HG03520 (cell line): ENCODE measurements at regions not wholly inside any gene's neighbourhood (a gene's known extent, or its start where the extent isn't known, plus 50 kb on each side); places are given as distances from the start of the nearest gene placed in this dataset.
"Not testable (repeated sequence)": the region's sequence is repeated elsewhere in the genome, so short reads cannot be mapped to it uniquely, and the experiment has no call there.

Source experiments
- ATAC-seq: cut with Tn5 transposase; IDR thresholded peaks from one replicate; pipeline ENCODE4 v1.9.1; 2021; ENCODE audit warnings: mild to moderate bottlenecking, moderate library complexity; ENCODE audit not compliant: unreplicated experiment

DNA sequence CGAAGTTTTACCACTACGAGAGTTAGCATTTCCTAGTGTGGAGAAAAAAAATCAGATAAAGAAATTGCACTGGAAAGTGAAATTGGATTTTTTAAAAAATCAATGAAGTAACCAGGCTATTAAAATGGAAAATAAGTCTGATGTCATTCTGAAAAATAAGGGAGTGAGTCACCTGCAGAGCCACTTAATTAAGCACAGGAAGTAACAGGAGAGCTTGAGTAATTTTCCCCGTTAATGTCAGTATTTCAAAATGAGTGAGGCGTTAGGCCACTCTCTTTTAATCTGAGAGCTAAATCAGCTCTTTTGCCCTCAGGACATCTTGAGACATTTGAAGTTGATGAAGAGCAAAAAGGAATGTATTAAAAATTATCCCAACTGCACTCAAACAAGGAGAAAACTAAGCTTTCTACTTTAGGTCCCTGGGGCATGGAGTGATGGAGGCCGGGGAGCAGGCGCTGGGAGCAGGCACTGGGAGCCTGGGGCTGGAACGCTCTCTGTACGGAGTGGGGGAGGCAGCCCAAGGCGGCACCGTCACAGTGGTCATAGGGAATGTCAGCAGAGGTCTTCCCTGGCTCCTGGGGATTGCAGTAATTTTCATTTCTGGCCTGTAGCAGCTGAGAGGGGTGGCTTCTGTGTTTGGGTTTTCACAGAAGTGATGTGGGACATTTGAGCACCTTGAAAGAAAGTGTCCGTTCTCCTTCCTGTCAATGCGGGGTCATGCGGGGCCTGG, 194.6 kb downstream of the BCL2L11 start:
- not testable (repeated sequence) for ATAC-seq

DNA sequence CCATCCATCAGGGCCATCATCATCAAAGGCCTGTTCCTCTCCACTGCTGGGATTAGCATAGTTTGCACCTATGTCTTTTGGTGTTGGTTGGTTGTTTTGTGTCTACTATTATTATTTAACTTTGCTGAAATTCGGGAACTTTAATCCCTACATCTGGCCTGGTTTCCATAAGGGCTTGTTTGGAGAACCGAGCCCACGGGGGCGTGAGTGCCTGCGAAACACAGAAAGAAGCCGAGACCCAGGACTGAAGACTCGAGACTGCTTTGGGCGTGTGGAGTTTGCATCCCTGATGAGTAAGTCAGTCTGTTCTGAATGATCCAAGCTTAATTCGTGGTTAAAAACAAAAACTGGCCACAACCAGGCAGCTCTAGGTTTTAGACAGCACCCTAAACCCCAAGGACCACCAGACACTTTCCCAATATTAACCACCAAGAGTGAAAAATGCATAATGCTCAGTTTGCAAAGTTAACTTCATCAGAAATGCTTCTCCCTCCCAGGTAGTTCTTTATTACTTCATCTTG, 195.6 kb downstream of the BCL2L11 start:
- not testable (repeated sequence) for ATAC-seq

DNA sequence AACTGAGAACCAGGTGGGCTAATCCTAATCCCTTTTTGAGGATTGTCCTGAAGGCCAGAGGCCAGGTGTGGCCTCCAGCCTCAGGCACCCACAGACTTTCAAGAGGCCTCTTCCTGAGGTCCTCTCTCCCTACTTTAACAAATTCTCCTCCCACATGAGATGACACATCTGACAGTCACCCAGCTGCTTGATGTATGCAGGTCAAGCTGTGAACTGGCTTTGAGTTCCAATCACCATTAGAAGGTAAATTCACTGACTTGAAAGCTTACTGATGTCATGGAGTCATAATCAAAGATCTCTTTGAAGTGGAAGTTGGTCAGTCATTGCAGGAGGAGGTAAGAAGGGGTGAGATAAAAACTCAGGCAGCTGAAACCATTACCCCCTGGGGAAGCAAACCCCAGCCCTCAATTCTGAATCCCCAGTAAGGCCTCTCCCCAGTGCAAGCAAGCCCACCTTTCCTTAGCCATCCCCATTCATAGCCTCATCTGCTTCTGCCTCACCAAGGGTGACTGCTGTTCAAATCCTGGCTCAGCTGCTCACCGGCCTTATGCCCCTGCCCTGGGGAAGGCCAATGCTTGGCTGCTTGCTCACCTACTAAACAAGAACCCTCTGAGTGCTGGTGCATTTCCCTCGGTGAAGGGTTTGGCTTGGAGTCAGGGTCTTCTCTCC, 196.3 kb downstream of the BCL2L11 start:
- not testable (repeated sequence) for ATAC-seq

DNA sequence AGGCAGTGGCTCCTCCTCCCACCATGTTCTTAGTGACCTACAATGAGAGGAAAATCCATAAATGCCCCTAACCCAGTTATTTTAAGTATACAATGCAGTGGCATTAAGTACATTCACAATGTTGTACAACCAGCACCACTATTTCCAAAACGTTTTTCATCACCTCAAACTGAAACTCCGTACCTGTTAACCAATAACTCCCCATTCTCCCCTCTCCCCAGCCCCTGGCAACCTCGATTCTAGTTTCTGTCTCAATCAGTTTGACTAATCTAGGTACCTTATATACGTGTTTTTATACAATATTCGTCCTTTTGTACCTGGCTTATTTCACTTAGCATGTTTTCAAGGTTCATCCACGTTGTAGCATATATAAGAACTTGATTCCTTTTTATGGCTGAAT, 198.8 kb downstream of the BCL2L11 start:
- peak; percentile 48 for ATAC-seq

DNA sequence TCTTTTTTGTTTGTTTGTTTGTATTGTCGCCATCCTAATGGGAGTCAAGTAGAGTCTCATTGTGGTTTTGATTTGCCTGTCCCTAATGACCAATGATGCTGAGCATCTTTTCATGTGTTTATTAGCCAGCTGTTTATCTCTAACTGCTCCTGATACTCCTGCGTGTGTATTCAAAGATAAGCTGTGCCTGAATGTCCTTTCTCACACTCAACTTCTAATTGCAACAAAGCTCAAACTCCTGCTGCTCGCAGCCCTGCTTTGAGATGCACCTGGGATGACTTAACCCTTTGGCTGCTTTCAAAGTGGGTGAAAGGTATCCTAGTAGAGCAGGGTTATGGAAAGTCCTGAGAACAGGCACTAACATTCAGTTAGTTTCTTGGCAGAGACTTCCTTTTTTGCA, 199.6 kb downstream of the BCL2L11 start:
- not testable (repeated sequence) for ATAC-seq

DNA sequence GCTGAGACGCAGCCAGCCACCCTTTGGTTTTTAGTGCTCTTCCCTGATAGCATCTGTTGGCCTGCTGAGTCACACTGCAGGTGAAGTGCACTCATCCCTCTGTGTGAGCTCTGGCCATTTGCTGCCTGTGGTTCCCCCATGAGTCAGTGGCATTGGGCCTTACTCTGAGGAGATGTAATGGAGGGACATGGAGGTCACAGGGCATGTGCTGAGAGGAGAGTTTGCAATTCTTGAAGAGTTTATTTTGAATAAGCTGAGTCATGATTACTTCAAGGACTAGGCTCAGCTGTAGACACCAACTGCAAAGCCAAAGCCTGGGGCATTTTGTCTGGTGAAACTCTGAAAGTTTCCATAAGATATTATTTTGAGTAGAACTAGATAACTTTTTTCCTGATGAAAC, 200.3 kb downstream of the BCL2L11 start:
- not testable (repeated sequence) for ATAC-seq

DNA sequence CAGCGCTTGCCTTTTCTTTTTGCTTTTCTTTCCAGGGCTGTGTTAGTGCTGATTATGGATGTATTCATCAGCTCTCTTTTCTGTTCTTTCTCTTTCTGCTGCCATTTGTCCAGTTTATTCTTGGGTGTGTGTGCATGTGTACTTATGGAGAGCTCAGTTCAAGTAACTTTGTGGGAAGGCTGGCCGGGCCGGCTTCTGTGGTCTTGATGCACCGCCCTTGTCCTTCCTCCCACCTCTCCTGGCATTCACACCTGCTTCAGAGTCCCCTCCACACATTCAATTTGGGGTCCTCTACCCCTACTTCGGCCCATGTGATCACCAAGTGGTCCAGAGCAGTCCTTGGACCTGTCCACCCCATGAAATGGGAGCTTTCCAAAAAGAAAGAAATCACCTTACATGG, 202.7 kb downstream of the BCL2L11 start:
- ATAC-seq, result not testable (repeated sequence)

DNA sequence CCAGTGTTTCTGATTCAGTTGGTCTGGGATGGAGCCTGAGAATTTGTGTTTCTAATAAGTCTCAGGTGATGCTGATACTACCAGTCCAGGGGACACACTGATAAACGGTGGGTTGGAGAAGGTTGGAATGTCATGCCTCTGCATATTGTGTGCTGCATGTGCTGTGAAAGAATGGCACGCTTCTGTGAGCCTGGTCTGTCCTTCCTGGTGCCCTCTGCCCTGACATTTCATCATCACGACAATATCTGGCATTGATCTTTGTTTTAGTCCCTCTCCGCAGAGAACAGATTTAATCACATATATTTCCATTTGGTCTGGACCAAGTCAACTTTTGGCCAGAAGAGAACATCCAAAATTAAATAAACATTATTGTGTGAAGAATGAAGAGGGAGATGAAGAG, 207.0 kb downstream of the BCL2L11 start:
- not testable (repeated sequence) for ATAC-seq

DNA sequence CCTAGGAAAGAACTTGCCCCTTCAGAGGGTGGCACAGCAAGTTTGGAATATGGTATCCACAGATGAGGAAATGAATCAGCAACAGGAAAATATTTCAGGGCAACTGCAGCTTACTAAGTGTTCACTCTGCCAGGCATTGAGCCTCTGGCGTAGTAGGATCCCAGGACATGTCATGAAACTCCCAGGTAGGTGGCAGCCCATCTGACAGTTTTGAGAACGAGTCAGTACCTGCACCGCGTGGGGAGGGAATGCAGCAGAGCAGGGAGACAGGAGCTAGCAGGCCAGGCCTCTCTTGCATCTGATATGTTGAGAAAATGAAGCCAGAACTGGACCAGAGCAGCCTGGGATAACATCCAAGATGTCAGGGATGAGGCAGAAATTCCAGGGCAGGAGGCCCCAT, 208.6 kb downstream of the BCL2L11 start:
- not testable (repeated sequence) for ATAC-seq

DNA sequence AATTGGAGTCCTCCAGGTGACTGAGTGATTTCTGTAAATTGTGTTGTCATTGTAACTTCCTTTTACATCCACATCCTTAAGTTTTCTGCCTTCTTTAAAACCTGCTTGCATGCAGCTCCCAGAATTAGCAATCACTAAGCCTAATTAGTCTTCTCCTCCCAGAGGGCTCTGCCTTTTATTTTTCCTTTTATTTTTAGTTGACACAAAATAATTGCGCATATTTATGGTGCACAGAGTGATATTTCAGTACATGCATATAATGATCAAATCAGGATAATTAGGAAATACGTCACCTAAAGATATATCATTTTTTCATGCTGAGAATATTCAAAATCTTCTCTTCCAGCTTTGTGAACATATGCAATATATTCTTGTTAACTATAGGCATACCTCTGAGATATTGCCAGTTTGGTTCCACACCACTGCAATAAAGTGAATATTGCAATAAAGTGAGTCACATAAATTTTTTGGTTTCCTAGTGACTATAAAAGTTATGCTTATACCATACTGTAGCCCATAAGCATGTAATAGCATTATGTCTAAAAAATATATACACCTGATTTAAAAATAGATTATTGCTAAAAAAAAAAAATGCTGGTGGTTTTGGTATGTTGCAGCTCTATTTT, 210.5 kb downstream of the BCL2L11 start:
- ATAC-seq, result not testable (repeated sequence)

DNA sequence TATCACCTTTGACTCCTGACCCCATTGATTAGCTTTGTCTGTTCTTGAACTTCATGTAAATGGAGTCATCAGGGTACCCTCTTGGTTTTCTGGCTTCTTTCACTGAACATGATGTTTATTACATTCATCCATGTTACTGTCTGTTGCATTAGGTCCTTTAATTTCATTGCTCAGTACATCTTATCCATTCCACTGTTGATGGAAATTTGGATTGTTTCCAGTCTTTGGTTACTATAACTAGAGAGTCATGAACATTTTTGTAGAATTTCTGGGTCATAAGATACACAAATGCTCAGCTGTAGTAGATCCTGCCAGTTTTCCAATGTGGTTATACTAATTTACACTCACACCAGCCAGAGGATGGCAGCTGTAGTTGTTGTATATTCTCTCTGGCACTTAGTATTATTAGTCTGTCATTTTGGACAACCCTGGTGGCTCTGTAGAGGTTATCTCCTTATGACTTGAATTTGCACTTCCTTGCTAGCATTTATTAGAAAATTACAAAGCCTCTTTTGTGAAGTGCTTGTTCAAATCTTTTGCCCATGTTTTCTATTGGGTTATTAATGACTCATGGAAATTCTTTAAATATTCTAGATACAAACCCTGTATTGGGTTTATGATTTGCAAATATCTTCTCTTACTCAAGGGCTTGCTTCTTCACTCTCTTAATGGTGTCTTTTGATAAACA, 214.7 kb downstream of the BCL2L11 start:
- ATAC-seq, result not testable (repeated sequence)

DNA sequence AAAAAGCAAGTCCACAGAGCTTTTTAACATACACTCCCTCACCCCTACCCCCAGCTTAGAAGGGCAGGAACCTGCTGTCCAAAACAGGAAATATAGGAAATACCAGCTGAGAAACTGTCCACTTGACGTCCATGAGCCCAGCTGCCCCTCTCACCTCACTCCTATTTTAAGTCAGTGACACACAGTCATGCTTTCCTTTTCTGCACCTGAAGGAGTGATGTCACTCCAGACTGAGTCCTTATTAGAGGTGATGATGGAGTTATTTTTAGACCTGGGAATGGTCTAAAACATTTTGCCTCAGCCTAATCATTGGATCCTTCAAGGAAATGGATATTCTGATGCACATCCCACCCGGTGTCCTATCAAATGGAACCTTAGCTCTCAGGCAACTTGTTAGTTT, 217.8 kb downstream of the BCL2L11 start:
- ATAC-seq, result not testable (repeated sequence)

DNA sequence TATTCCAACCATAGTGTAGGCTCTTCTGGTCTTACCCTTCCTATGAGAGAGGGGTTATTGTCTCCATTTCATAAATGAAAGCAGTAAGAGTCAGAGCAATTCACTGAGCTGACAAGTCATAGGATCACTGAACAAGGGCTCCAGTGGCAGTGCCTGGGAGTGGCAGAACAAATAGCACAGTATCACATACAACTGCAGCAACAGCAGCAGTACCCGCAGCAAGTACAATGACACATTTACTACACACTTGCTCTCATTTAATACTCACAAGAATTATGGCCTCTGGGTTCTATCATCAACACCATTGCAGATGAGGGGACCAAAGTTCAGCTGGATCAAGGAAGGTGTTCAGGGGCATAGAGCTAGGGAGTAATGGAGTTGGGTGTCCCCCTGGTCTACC, 218.8 kb downstream of the BCL2L11 start:
- not testable (repeated sequence) for ATAC-seq

DNA sequence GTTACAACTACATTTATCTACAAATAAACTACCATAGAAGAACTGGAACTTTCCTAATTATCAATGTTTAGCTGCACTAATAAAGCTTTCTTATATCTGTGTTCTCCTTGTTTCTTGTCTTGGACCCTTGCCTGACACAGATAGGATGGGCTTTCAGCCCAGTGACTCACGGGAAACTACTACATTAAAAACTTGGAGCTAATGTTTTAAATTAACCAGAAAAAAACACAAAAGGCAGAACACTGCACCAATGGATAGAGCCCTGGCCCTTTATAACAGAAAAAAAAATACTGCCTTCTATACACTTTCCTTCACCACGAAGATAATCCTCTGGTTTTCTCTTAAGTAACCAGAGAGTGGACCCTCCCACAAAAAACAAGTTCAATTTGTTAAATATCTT, 223.9 kb downstream of the BCL2L11 start:
- not testable (repeated sequence) for ATAC-seq

DNA sequence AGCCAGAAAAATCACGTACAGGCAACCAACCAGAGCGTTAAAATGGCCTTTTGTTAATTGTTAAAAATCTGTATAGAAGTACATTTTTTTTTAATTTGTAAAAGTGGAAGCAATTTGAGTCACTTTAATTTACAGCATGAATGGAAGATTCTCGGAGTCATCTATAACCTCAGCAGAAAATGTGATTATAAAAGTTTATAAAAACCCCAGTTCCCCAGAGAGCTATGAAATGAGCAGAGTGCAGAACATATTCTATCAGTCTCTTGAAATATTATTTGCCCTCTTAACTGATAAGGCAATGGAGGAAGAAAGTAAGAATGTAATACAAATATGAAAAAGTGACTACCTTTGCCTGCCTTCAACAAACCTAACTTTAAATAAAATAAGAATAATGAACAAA, 224.7 kb downstream of the BCL2L11 start:
- ATAC-seq, result not testable (repeated sequence)

DNA sequence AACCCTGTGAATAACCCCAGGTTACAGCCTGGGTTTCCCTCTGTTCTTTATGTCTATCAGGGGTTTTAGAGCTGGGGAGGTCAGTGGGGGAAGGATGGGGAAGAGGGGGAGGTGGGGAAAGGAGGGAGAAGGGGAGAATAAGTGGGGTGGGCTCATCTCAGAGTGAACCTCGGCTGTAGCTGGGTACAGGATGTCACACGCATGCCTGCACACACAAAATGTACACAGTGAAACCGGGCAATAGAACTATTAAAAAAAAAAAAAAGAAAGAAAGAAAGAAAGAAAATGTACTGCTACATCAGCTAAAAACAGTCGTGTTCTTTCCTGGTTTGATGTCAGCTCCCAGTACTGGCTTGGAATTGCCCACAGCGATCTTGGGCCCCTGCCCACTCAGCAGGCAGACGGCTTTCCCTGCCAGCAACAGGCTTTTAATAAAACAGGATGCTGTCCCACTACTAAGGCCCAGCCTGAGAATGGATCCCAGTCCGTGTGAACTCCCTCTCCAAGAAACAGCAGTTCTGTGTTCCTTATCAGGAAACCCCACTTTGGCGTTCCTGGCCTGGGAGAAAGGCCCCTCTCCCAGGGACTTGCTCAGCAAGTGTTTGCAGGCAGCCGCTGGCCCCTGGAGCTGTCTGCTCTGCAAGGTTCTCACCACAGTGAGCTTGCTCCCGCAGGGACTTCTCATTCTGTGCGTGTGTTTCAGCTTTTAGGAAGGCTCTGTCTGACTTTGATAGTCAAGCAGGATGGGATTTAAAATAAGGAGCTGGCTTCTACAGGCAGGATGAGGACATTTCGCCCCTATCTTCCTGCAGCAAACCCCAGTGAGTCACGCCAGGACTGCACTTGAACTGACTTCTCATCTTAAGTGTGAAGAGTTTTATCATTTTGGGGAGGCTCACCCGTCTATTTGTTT, 225.6 kb downstream of the BCL2L11 start:
- ATAC-seq, result not testable (repeated sequence)

DNA sequence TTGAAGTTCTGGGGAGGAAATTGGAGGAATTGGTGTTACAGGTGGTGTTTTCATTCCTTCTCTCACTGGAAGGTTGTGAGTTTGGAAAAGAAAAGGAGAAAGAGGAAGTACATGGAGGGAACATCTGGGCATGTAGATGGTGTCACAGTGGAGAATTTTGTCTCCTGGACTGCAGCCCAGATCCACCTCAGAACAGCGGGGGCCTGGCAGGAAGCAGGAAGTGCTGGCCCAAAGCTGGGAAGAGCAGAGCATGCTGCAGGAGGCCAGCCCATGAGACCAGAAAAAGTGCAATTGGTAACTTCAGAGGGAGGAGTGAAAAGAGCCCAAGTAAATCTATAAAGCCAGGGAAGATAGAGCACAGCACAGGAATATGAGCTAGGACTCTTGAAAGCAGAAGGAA, 227.0 kb downstream of the BCL2L11 start:
- not testable (repeated sequence) for ATAC-seq

DNA sequence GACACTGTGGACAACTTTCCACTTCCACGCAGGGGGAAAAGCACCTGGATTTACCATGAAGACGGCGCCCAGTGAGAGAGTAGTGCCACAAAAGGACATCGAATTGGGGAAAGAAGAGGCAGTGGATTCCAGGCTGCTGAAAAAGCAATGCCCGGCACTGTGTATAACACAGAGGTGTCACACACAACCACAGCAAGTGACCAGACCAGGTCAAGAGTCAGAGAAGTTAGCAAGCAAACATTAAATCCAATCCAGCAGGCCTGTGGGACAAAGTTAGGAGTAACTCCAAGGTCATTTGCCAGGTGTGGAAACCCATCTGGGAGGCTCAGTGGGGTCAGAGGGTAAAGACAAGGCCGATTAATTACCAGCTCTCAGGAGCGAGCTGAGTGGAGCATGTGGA, 227.6 kb downstream of the BCL2L11 start:
- ATAC-seq, result not testable (repeated sequence)

DNA sequence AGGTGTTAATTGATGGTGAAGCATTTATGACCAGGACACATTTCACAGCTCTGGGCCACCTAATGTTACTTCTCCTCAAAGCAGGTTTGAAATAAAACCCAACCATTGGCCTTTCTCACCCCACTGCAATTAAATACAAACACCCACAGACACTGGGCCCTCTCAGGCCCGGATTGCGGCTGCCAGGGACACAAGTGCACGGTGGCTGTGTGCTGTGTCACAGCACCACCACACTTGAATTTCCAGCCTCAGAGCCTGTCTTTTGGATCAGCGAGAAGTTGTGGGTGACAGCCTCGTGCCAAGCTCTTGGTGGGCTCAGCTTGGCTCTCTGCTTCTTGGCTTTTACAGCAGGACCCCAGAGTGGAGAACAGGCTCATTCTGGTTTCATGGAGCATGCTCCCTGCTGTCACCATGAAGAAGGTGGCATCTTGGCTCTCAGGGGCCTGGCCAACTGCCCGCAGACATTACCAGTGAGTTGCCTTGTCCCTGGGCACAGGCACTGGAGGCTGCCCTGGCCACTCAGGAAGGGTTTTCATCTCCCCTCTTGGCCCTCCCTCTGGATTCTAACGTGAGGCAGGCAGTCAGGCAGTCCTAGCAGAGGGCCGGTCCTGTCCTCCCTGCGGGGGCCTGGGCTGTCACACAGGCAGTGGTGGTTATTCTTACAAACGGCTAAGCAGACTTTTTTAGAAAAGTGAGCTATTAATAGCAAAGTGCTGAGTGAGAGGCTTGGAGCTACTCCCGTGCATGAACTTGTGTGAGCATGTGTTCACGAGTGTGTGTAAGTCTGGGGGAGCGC, 234.5 kb downstream of the BCL2L11 start:
- ATAC-seq, result not testable (repeated sequence)
